ENCODE measurements at regions not wholly inside any gene's neighbourhood (a gene's known extent, or its start where the extent isn't known, plus 50 kb on each side); places are given as distances from the start of the nearest gene placed in this dataset.
"Not testable (repeated sequence)": the region's sequence is repeated elsewhere in the genome, so short reads cannot be mapped to it uniquely, and the experiment has no call there.

DNA sequence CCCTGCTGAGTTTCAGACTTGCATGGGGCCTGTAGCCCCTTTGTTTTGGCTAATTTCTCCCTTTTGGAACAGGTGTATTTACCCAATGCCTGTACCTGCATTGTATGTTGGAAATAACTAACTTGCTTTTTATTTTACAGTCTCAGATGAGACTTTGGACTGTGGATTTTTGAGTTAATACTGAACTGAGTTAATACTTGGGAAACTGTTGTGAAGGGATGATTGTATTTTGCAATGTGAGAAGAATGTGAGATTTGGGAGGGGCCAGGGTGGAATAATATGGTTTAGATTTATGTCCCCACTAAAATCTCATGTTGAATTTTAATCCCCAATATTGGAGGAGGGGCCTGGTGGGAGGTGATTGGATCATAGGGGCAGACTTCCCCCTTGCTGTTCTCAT lies 99.1 kb upstream of the IRAK1BP1 start:
- Mint-ChIP-seq H3K9me3 (no peaks in the 10 kb centered on the region), H3K27ac (no peak overlapping the region), H3K36me3 (ENCODE audit: low read depth) (no peaks in the 10 kb centered on the region), H3K4me3 (no peak overlapping the region), H3K4me1 (no peaks in the 10 kb centered on the region), H3K27me3 (ENCODE audit: low read depth, poor library complexity) (peaks cover 5% of the 10 kb centered on the region)
- no peak for DNase-seq
- no peak for TF ChIP-seq CTCF (IDR thresholded peaks at IDR 0.05)

DNA sequence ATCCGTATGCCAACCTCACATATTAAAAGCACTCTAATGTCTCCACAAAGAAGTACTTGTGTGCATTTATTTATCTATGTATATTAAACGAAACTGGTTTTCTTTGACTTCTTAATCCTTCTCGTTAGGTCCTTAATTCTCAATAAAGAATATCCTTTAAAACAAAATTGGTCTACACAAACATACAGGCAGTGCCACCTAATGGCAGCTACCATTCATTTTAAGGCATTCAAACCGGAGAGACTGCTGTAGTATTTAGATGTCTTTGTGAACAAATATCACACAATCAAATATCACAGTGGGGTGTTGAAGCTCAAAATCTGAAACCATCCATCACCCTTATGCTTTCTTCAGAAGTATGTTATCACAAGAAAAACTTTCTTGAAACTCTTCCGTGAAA lies 96.6 kb upstream of the IRAK1BP1 start:
- no peak for TF ChIP-seq CTCF (IDR thresholded peaks at IDR 0.05)
- Mint-ChIP-seq H3K9me3 (no peaks in the 10 kb centered on the region), H3K27ac (no peak overlapping the region), H3K36me3 (ENCODE audit: low read depth) (no peaks in the 10 kb centered on the region), H3K4me1 (no peaks in the 10 kb centered on the region), H3K4me3 (no peak overlapping the region), H3K27me3 (ENCODE audit: low read depth, poor library complexity) (peaks cover 5% of the 10 kb centered on the region)
- no peak for DNase-seq

GRCh38 chr6:78771586-78771985 lies 95.8 kb upstream of the IRAK1BP1 start:
- no peak overlapping the region for H3K27ac Mint-ChIP-seq
- H3K4me1 Mint-ChIP-seq: no peaks in the 10 kb centered on the region
- TF ChIP-seq CTCF (IDR thresholded peaks at IDR 0.05): no peak
- H3K9me3 Mint-ChIP-seq: no peaks in the 10 kb centered on the region
- no peak overlapping the region for H3K4me3 Mint-ChIP-seq
- DNase-seq: no peak
- no peaks in the 10 kb centered on the region for H3K36me3 Mint-ChIP-seq (ENCODE audit: low read depth)
- H3K27me3 Mint-ChIP-seq (ENCODE audit: low read depth, poor library complexity): peaks cover 5% of the 10 kb centered on the region

DNA sequence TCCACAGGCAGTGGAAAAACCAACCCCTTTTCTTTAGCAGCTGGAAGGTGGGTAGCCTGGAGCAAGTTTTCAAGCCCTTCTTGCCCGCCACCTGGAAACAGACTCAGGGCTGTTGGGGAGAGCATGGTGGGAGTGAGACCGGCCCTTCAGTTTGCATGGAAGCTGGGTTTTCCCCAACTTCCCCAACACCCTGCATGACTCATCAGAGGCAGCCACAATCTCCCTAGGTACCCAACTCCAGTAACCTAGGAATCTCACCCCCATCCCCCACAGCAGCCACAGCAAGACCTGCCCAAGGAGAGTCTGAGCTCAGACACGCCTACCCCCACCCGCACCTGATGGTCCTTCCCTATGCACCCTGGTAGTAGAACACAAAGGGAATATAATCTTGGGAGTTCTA lies 86.3 kb upstream of the IRAK1BP1 start:
- Mint-ChIP-seq H3K4me1 (no peaks in the 10 kb centered on the region), H3K27ac (no peak overlapping the region), H3K27me3 (ENCODE audit: low read depth, poor library complexity) (no peaks in the 10 kb centered on the region), H3K36me3 (ENCODE audit: low read depth) (no peaks in the 10 kb centered on the region), H3K4me3 (no peak overlapping the region), H3K9me3 (peaks cover 41% of the 10 kb centered on the region)
- no peak for DNase-seq
- TF ChIP-seq CTCF (IDR thresholded peaks at IDR 0.05): no peak

DNA sequence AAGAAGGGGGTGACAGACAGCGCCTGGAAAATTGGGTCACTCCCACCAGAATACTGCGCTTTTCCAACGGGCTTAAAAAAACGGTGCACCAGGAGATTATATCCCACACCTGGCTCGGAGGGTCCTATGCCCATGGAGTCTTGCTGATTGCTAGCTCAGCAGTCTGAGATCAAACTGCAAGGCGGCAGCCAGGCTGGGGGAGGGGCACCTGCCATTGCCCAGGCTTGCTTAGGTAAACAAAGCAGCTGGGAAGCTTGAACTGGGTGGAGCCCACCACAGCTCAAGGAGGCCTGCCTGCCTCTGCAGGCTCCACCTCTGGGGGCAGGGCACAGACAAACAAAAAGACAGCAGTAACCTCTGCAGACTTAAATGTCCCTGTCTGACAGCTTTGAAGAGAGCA lies 84.0 kb upstream of the IRAK1BP1 start:
- not testable (repeated sequence) for H3K27ac Mint-ChIP-seq; H3K36me3 Mint-ChIP-seq (ENCODE audit: low read depth); H3K4me1 Mint-ChIP-seq; DNase-seq; H3K27me3 Mint-ChIP-seq (ENCODE audit: low read depth, poor library complexity); H3K4me3 Mint-ChIP-seq
- peaks cover 48% of the 10 kb centered on the region for H3K9me3 Mint-ChIP-seq

DNA sequence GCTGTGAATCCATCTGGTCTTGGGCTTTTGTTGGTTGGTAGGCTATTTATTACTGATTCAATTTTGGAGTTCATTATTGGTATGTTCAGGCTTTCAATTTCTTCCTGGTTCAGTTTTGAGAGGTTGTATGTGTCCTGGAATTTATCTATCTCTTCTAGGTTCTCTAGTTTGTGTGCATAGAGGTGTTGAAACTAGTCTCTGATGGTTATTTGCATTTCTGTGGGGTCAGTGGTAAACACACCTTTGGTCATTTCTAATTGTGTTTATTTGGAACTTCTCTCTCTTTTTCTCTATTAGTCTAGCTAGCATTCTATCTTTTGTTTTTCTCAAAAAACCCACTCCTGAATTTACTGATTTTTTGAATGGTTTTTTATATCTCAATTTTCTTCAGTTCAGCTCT lies 70.1 kb upstream of the IRAK1BP1 start:
- H3K27ac Mint-ChIP-seq: no peak overlapping the region
- peaks cover 34% of the 10 kb centered on the region for H3K9me3 Mint-ChIP-seq

More for the DNA sequence above, 70.1 kb upstream of the IRAK1BP1 start:
- H3K36me3 Mint-ChIP-seq (ENCODE audit: low read depth): no peaks in the 10 kb centered on the region
- no peak for DNase-seq
- no peak for TF ChIP-seq CTCF (IDR thresholded peaks at IDR 0.05)
- no peak overlapping the region for H3K4me3 Mint-ChIP-seq
- H3K4me1 Mint-ChIP-seq: no peaks in the 10 kb centered on the region
- H3K27me3 Mint-ChIP-seq (ENCODE audit: low read depth, poor library complexity): peaks cover 5% of the 10 kb centered on the region
